NT2/D1 (cell line): ENCODE measurements at regions not wholly inside any gene's neighbourhood (a gene's known extent, or its start where the extent isn't known, plus 50 kb on each side); places are given as distances from the start of the nearest gene placed in this dataset.

ENCODE experiments used
- SUZ12 ChIP-seq: IDR thresholded peaks from 2 replicates; pipeline ENCODE4 v1.6.1; 2011; ENCODE audit not compliant: insufficient read length, insufficient read depth; ENCODE audit errors: extremely low read depth
- YY1 ChIP-seq: IDR thresholded peaks from 2 replicates; pipeline ENCODE4 v1.6.1; 2011; ENCODE audit not compliant: insufficient read length, insufficient read depth
- ZNF274 ChIP-seq: IDR thresholded peaks from 2 replicates; pipeline ENCODE4 v1.6.1; 2011; ENCODE audit warnings: mild to moderate bottlenecking, low read depth, low read length

GRCh38 chr10:130240409-130240808 lies 104.2 kb downstream of the GLRX3 start:
- no peak for TF ChIP-seq ZNF274
- no peak for TF ChIP-seq YY1
- TF ChIP-seq SUZ12, result no peak
